Posterior cingulate gyrus (tissue), 11 donors: ENCODE measurements at regions not wholly inside any gene's neighbourhood (a gene's known extent, or its start where the extent isn't known, plus 50 kb on each side); places are given as distances from the start of the nearest gene placed in this dataset.
"Not testable (repeated sequence)": the region's sequence is repeated elsewhere in the genome, so short reads cannot be mapped to it uniquely, and the experiment has no call there.

ENCODE experiments used
- DNase-seq, 10 donors: peaks; one replicate each; pipeline versions ENCODE4 v3.0.0 to v3.0.0-alpha.2; 2020 to 2021; ENCODE audit warnings: mixed read lengths in 3 of 10
- intact Hi-C: fragments of 100-400 bp; cut with DNase I; formaldehyde crosslinking; loops from one replicate; pipeline ENCODE4 v1.15.1; 2023

DNA sequence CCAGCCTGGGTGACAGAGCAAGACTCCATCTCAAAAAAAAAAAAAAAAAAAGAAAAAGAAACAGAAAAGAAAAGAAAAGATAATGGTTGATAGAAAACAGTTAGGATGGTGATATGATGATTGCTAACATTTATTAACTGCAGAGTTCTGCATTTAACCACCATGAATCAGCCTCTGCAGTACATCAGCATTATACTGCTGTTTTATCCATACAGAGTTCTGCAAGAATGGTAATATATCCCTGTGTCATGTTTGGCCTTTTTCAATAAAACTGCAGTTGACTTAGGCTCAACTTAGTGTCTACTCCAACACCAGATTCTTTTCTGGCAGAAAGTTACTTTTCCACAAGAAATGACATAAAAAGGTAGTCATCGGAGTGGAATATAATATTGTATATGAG, 62.6 kb downstream of the DUSP6 start:
- intact Hi-C loops = no loop called here
- no peak for DNase-seq

GRCh38 chr12:89288959-89289358, 63.3 kb downstream of the DUSP6 start:
- no peak for DNase-seq
- intact Hi-C loops = no loop called here

DNA sequence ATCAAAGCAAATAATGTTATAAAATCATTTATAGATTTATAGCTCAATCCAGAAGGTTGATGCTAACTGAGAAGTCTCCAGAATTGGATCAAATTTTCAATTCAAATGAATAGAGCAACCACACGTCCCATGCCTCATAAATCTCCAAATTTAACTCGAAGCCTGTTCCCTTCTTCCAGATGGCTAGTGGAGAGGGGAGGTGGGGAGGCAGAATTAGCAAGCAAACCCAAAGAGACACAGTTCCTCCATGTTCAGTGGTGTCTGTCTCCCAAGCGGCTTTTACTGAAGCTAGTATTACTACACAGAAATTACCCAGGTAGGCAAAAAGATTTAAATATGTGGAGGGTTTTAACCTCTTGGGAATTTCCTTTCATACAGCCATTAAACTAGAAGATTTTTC, 65.8 kb downstream of the DUSP6 start:
- DNase-seq = no peak
- intact Hi-C loops = no loop called here

DNA sequence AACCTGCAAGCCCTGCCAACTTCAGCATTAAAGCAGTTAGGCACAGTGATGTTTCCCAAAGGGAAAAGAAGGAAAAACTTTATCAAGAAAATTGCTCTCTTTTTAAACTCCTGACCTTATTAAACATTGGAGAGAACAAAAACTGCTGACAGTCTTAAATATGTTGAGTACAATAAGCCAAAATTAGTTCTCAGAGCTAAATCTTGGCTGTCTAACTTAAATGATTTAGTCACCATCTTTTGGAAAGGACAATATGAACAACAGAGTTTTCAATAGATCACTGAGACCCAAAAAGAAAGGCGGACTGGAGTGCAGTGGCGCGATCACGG, 70.8 kb downstream of the DUSP6 start:
- no peak for DNase-seq
- intact Hi-C loops = no loop called here

GRCh38 chr12:89280833-89281538, 71.3 kb downstream of the DUSP6 start:
- no peak for DNase-seq
- intact Hi-C loops = no loop called here

DNA sequence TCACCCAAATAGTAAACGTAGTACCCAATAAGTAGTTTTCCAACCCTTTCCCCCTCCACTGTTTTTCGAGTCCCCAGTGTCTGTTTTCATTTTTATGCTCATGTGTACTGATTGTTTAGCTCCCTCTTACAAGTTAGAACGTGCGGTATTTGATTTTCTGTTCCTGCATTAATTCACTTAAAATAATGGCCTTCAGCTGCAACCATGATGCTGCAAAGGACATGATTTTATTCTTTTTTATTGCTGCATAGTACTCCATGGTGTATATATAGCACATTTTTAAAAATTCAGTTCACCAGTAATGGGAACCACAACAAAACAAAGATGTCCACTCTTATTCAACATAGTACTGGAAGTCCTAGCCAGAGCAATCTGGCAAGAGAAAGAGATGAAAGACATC, 72.8 kb downstream of the DUSP6 start:
- DNase-seq = no peak
- intact Hi-C loops = no loop called here

DNA sequence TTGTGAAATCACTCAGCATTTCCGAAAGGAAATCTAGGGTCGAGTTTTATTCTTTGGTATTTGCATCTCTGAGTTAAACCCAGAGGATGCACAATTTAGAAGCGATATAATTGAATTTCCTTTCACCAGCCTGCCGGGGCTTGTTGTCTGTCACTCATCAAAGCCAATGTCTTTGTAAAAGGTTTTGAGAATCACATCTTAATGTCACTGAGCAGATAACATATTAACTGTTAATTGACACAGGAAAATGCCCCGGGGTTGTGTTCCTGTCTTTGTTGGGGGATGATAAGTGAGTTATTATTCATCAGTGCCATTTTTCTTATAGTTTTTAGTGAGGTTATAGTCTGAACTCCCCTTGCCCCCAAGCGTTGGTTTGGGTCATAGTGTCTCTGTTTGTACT, 73.4 kb downstream of the DUSP6 start:
- no peak for DNase-seq
- intact Hi-C loops = no loop called here

- intact Hi-C loops = no loop called here
- DNase-seq = no peak
Observed at GRCh38 chr12:89278169-89278568, 74.1 kb downstream of the DUSP6 start.

DNA sequence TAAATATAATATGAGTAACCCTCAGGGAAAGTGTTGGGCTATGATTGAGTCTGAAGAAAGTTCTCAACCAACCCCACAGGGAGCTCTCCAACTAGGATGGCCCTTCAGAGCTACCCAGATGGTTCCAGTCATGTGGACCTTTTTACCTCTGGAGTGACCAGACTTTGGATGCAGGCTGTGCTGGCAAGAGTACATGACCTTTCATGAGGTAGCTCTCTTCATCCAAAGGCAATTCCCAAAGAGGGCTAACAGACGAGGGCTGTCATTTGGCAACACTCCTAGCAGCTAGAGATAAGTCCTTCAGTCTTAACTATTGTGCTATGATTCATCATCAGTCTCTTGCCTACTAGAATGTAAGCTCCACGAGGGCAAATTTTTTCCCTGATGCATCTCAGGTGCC, 75.4 kb downstream of the DUSP6 start:
- intact Hi-C loops = no loop called here
- no peak for DNase-seq

GRCh38 chr12:89273525-89273924, 78.8 kb downstream of the DUSP6 start:
- intact Hi-C loops = no loop called here
- DNase-seq = no peak

DNA sequence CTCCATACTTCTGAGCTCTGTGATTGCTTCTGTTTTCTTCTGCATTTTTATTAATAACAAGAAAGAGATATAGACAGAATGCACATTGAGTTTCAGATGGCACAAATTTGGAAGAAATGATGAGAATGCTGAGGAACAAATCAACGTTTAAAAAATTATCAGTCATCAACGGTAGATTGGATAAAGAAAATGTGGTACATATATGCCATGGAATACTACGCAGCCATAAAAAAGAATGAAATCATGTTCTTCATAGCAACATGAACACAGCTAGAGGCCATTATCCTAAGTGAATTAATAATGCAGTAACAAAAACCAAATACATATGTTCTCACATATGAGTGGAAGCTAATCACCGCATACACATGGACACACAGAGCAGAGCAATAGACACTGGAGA, 81.8 kb downstream of the DUSP6 start:
- intact Hi-C loops = no loop called here

DNA sequence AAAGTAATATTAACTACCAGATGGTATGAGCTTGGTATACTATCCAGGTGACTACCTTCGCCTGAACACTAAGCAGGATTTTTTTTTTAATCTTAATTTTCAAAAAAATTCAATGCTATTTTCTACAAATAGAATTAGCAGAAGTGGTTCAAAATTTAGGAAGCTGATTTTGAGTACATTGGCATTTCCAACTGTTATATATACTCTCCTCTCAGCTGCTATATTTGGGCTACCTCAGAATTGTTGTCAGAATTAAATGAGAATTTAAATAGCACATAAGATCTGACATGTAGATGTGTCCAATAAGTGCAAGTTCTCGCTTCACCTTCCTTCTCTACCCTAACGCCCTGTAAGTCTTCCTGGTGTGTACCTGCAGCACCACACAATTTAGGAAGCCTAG, 83.1 kb downstream of the DUSP6 start:
- intact Hi-C loops = no loop called here

More for the DNA sequence above, 81.8 kb downstream of the DUSP6 start:
- DNase-seq = no peak

GRCh38 chr12:89267404-89267803, 84.9 kb downstream of the DUSP6 start:
- DNase-seq = no peak

More for the DNA sequence above, 83.1 kb downstream of the DUSP6 start:
- DNase-seq = no peak

GRCh38 chr12:89266574-89267188, 85.6 kb downstream of the DUSP6 start:
- DNase-seq, intact Hi-C loops: not testable (repeated sequence)

More at GRCh38 chr12:89267404-89267803, 84.9 kb downstream of the DUSP6 start:
- intact Hi-C loops = no loop called here

DNA sequence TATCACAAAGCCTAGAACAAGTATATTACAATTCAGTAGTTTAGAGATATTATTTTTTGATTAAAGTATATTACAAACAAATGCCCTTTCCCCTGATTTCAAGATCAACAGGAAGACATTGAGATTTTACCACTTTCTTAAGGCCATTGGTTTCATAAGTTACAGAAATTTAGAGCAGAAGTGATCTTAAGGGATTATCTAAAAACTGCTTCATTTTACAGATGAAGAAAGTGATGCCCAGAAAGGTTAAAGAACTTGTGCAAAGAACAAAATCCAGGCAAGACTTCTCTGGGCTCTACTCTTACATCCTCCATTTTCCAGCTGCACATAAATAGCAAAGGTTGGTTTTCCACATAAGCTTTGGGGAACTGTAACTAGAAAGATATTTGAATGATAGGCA, 87.5 kb downstream of the DUSP6 start:
- intact Hi-C loops = no loop called here
- DNase-seq = no peak

GRCh38 chr12:89263900-89264299, 88.4 kb downstream of the DUSP6 start:
- no peak for DNase-seq
- intact Hi-C loops = no loop called here

DNA sequence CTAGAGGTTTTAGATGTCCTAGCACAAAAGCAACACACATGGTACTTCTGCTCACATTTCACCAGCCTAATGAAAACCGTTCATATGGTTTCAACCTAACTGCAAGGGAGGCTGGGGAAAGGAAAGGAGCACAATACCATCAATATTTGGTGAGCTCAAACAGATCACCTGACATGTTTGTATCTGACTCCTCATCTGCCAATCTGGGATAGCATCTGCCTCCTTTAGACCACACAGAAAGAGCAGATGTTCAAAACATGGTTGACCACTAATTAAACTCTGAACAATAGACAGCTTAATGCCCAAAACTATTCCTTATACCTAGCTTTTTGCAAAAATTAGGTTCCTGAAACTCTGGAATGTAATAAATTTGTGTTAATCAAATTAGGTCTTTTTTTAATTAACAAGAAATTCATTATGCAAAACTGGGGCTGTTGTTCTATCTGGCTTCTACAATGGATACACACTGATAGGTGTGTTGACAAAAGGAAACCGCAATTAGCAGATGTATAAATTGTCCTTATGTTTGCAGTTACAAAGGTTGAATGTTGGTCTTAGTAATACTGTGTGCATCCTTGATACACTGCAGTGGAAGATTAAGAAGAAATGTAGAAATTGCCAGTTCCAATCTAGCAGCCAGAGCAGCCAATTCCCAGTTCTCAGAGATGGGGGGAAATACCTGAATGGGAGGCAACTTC, 89.3 kb downstream of the DUSP6 start:
- DNase-seq = no peak
- intact Hi-C loops = no loop called here

DNA sequence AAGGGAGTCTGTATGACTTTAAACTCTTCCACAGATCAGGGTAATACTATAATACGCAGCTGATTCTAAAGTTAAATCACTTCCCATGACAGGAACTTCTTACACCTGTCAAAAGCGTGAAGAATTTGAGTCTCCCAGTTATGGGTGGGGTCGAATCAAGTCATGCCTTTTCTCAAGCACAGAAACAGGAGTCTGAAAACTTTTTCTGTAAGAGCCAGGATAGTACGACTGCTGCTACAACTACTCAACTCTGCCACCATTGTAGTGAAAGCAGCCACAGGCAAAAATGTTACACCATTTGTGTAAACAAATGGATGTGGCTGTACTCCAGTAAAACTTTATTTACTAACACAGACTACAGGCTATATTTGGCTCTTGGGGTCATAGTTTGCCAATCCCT, 90.3 kb downstream of the DUSP6 start:
- DNase-seq = no peak
- intact Hi-C loops = no loop called here

DNA sequence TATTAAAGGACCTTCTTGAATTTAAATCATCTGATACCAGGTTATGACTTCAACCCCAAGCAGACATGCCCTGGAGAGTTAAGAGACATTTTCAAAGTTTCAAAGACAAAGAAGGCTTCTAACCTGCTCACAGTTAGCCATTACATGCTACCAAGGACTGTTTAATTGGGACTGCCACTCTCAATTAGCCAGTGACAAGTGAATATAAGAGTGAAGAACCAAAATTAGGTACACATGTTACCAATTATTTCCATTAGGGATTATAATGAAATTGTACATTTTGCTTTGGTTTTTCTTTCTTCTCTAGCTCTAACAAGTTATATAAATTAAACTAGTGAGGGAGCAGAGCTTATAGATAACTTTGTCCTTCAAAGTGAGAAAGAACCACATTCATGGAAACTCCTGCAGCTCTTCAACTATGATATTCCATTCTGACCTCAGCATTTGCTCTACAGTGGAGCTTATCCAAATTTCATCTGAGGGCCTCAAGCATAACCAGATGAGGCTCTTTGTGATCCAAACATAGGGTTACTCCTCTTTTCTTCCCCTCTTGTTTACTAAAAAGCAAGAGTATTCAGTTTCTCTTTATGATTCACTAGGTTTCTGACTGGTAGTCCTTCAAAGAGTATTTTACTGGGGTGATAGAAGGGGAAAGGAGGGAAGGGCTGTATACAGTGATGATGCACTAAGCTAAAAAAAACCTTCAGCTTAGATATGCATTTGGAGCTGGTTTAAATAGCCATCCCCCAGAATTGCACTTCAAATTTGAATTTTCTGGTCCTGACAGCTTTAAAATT, 91.3 kb downstream of the DUSP6 start:
- intact Hi-C loops = no loop called here
- DNase-seq = no peak

DNA sequence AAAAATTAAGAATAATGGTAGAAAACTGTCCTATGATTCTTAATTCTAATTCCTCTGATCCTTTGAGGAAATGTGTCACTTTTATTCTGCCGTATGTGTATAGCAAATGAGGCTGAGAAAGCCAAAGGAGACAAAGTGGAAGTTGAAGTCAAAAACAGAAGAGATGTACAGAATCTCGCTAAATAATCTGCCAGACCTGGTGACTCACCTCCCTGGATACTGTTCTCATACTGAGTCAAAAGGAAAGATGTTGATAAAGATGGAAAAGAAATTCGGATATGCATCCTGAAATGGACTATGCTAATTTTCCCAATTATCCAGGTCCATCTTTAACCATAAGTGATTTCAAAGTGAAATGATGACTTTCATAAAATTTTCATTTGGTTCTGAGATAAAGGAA, 92.5 kb downstream of the DUSP6 start:
- intact Hi-C loops = no loop called here
- DNase-seq = no peak

GRCh38 chr12:89258240-89258969, 93.9 kb downstream of the DUSP6 start:
- no peak for DNase-seq
- intact Hi-C loops = no loop called here
